PC-3 (cell line): ENCODE measurements at regions not wholly inside any gene's neighbourhood (a gene's known extent, or its start where the extent isn't known, plus 50 kb on each side); places are given as distances from the start of the nearest gene placed in this dataset.

Experiments
- CTCF ChIP-seq: fragments of 300-600 bp; sonication (generic); conservative IDR thresholded peaks from 2 replicates; pipeline ENCODE4 v1.5.1; 2017; ENCODE audit warnings: antibody characterized with exemption, low read depth, mild to moderate bottlenecking, low read length
- EZH2 ChIP-seq: fragments of 300-600 bp; sonication (generic); IDR thresholded peaks from one replicate; pipeline ENCODE4 v1.6.1; 2017; ENCODE audit warnings: antibody characterized with exemption, mild to moderate bottlenecking, low read length; ENCODE audit not compliant: unreplicated experiment
- EZH2phosphoT487 ChIP-seq: fragments of 300-600 bp; sonication (generic); IDR thresholded peaks from 2 replicates; pipeline ENCODE4 v1.6.1; 2018; ENCODE audit warnings: mild to moderate bottlenecking, antibody characterized with exemption, low read length, borderline replicate concordance

GRCh38 chr3:15983693-15984092, 185.9 kb upstream of the ANKRD28 start:
- no peak for TF ChIP-seq EZH2
- no peak for TF ChIP-seq CTCF
- no peak for TF ChIP-seq EZH2phosphoT487
